ENCODE measurements at regions not wholly inside any gene's neighbourhood (a gene's known extent, or its start where the extent isn't known, plus 50 kb on each side); places are given as distances from the start of the nearest gene placed in this dataset.

DNA sequence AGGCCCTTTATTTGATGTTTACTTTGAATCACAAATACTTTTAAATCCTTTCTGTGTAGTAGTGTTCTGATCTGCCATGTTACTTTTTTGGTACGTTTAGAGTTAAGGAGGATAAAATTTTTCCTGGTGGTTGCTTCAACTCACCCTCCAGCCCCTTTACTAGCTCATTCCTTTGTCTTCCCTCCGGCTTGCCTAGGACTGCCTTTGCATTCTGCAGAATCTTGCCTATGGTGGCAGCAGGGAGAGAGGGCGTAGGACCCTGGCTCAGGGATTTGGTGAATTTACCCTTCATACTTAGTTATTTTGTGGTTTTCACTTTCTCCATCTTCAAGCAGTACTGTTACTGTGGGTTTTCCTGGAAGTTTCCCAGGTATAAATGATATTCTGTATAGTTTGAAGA is 833.5 kb downstream of the XPNPEP1 start:
- ChIA-PET CTCF (no interaction called here), POLR2A (ENCODE audit: unreplicated experiment) (no interaction called here)
- H3K4me2 ChIP-seq (ENCODE audit: low read depth, low read length), result no peak overlapping the region
- no peak overlapping the region for H2AFZ ChIP-seq (replicated peaks; ENCODE audit: low read length, poor library complexity)
- no peaks in the 10 kb centered on the region for H3K4me1 ChIP-seq (ENCODE audit: control insufficient read depth, insufficient read depth, low read length)
- no peak overlapping the region for H3K27ac ChIP-seq (ENCODE audit: insufficient read depth, low read length)
- H2AK9ac ChIP-seq (replicated peaks; ENCODE audit: low read depth, low read length, poor library complexity), result no peak overlapping the region
- H3K18ac ChIP-seq (ENCODE audit: low read depth, low read length), result no peak overlapping the region
- DNase-seq (no peak), ATAC-seq (ENCODE audit: low read depth) (no peak)
- no peaks in the 10 kb centered on the region for H3K27me3 ChIP-seq (ENCODE audit: control insufficient read depth, insufficient read depth, low read length)
- TF ChIP-seq BHLHE40 (IDR thresholded peaks at IDR 0.05; ENCODE audit: low read depth, low read length) (no peak), FOS (IDR thresholded peaks at IDR 0.05; ENCODE audit: low read depth, low read length) (no peak), MAFK (IDR thresholded peaks at IDR 0.05; ENCODE audit: low read depth, low read length) (no peak), MAZ (IDR thresholded peaks at IDR 0.05; ENCODE audit: borderline replicate concordance, low read depth, low read length) (no peak), SMC3 (IDR thresholded peaks at IDR 0.05; ENCODE audit: low read depth, low read length) (no peak), RAD21 (IDR thresholded peaks at IDR 0.05; ENCODE audit: low read length) (no peak), CEBPB (IDR thresholded peaks at IDR 0.05; ENCODE audit: low read depth, low read length) (no peak), POLR2A (IDR thresholded peaks at IDR 0.05; ENCODE audit: low read depth, low read length) (no peak), RCOR1 (IDR thresholded peaks at IDR 0.05; ENCODE audit: insufficient replicate concordance, low read length) (no peak), NFE2L2 (IDR thresholded peaks at IDR 0.05; ENCODE audit: low read depth, low read length) (no peak), RFX5 (IDR thresholded peaks at IDR 0.05; ENCODE audit: low read depth, low read length) (no peak), MXI1 (IDR thresholded peaks at IDR 0.05; ENCODE audit: borderline replicate concordance, low read depth, low read length) (no peak), CHD1 (IDR thresholded peaks at IDR 0.05; ENCODE audit: low read depth, low read length) (no peak)
- TF ChIP-seq, protein P1, sequence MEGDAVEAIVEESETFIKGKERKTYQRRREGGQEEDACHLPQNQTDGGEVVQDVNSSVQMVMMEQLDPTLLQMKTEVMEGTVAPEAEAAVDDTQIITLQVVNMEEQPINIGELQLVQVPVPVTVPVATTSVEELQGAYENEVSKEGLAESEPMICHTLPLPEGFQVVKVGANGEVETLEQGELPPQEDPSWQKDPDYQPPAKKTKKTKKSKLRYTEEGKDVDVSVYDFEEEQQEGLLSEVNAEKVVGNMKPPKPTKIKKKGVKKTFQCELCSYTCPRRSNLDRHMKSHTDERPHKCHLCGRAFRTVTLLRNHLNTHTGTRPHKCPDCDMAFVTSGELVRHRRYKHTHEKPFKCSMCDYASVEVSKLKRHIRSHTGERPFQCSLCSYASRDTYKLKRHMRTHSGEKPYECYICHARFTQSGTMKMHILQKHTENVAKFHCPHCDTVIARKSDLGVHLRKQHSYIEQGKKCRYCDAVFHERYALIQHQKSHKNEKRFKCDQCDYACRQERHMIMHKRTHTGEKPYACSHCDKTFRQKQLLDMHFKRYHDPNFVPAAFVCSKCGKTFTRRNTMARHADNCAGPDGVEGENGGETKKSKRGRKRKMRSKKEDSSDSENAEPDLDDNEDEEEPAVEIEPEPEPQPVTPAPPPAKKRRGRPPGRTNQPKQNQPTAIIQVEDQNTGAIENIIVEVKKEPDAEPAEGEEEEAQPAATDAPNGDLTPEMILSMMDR (conservative IDR thresholded peaks at IDR 0.05; ENCODE audit: low read depth, low read length), result no peak
- TF ChIP-seq, protein P2, sequence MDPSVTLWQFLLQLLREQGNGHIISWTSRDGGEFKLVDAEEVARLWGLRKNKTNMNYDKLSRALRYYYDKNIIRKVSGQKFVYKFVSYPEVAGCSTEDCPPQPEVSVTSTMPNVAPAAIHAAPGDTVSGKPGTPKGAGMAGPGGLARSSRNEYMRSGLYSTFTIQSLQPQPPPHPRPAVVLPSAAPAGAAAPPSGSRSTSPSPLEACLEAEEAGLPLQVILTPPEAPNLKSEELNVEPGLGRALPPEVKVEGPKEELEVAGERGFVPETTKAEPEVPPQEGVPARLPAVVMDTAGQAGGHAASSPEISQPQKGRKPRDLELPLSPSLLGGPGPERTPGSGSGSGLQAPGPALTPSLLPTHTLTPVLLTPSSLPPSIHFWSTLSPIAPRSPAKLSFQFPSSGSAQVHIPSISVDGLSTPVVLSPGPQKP (IDR thresholded peaks at IDR 0.05; ENCODE audit: borderline replicate concordance, low read depth, low read length), result no peak
- TF ChIP-seq, protein P3, sequence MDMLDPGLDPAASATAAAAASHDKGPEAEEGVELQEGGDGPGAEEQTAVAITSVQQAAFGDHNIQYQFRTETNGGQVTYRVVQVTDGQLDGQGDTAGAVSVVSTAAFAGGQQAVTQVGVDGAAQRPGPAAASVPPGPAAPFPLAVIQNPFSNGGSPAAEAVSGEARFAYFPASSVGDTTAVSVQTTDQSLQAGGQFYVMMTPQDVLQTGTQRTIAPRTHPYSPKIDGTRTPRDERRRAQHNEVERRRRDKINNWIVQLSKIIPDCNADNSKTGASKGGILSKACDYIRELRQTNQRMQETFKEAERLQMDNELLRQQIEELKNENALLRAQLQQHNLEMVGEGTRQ (IDR thresholded peaks at IDR 0.05; ENCODE audit: low read depth, low read length), result no peak
- H4K20me1 ChIP-seq (ENCODE audit: insufficient read depth, low read length), result no peaks in the 10 kb centered on the region
- no peak overlapping the region for H2AK5ac ChIP-seq (ENCODE audit: low read depth, low read length)
- H3K9me1 ChIP-seq (ENCODE audit: insufficient read depth, low read length), result no peaks in the 10 kb centered on the region
- H4K5ac ChIP-seq (ENCODE audit: low read depth, low read length), result no peak overlapping the region
- H3K4ac ChIP-seq (ENCODE audit: low read depth, low read length), result no peak overlapping the region
- dilution Hi-C loops (cut with HindIII; ENCODE audit: low sequenced_read_pairs, unreplicated experiment) (no loop called here), intact Hi-C loops (cut with micrococcal nuclease) (no loop called here), in situ Hi-C loops (cut with MboI; ENCODE audit: low sequenced_read_pairs) (no loop called here)
- no peaks in the 10 kb centered on the region for H3K36me3 ChIP-seq (ENCODE audit: control insufficient read depth, insufficient read depth, low read length)
- no peak overlapping the region for H3K4me3 ChIP-seq (ENCODE audit: insufficient read depth, low read depth, low read length)
- no TSS peak for BruUV-seq (replicated peaks)
- no peak overlapping the region for H2BK120ac ChIP-seq (ENCODE audit: low read depth, low read length)
- H3K56ac ChIP-seq (ENCODE audit: extremely low read depth, insufficient read depth, low read length), result no peak overlapping the region
- no peak overlapping the region for H3K9ac ChIP-seq (ENCODE audit: low read depth, low read length)
- no peak overlapping the region for H4K8ac ChIP-seq (ENCODE audit: low read depth in 2 of 2, low read length in 2 of 2)
- no peak overlapping the region for H2BK15ac ChIP-seq (ENCODE audit: low read depth, low read length)
- H3K9me3 ChIP-seq (ENCODE audit: control insufficient read depth, insufficient read depth, low read length), result peaks cover 2% of the 10 kb centered on the region; the same call in 1 of the 2 replicates
- H2BK20ac ChIP-seq (ENCODE audit: low read depth, low read length), result no peak overlapping the region
- no peak overlapping the region for H4K91ac ChIP-seq (ENCODE audit: insufficient read depth, low read depth, low read length)
- H3K79me1 ChIP-seq (ENCODE audit: low read depth in 1 of 2, low read length in 2 of 2), result no peaks in the 10 kb centered on the region
- H2BK5ac ChIP-seq (ENCODE audit: low read depth, low read length, poor library complexity, severe bottlenecking), result no peak overlapping the region
- WGBS, 2 experiments (ENCODE audit: extremely low coverage in 2 of 2, insufficient read length in 1 of 2), result no CpG with 5 or more reads among the region's 3 CpGs
- no peak overlapping the region for H3K23ac ChIP-seq (ENCODE audit: low read depth, low read length)
- H3K14ac ChIP-seq (replicated peaks; ENCODE audit: low read depth, low read length), result no peak overlapping the region

All from IMR-90 (cell line).